ENCODE measurements at regions not wholly inside any gene's neighbourhood (a gene's known extent, or its start where the extent isn't known, plus 50 kb on each side); places are given as distances from the start of the nearest gene placed in this dataset.

- ATAC-seq (ENCODE audit: low FRiP score) (no peak), DNase-seq (ENCODE audit: low spot score) (no peak)
- no peak for TF ChIP-seq CTCF (IDR thresholded peaks at IDR 0.05)
Measured at GRCh38 chr14:76962303-76962660, 66.2 kb downstream of the IRF2BPL start.

GRCh38 chr14:76961631-76962302 lies 66.7 kb downstream of the IRF2BPL start:
- TF ChIP-seq CTCF (IDR thresholded peaks at IDR 0.05), result no peak
- peak; percentile 81 for DNase-seq (ENCODE audit: low spot score)
- peak; percentile 93 for ATAC-seq (ENCODE audit: low FRiP score)

- ATAC-seq (ENCODE audit: low FRiP score), result no peak
- TF ChIP-seq CTCF (IDR thresholded peaks at IDR 0.05), result no peak
- no peak for DNase-seq (ENCODE audit: low spot score)
Measured at GRCh38 chr14:76958980-76959710, 69.4 kb downstream of the IRF2BPL start.

- no peak for ATAC-seq (ENCODE audit: low FRiP score)
- DNase-seq (ENCODE audit: low spot score), result no peak
- TF ChIP-seq CTCF (IDR thresholded peaks at IDR 0.05), result no peak
Measured at GRCh38 chr14:76958020-76958979, 70.2 kb downstream of the IRF2BPL start.

- ATAC-seq (ENCODE audit: low FRiP score) (no peak), DNase-seq (ENCODE audit: low spot score) (no peak)
- TF ChIP-seq CTCF (IDR thresholded peaks at IDR 0.05), result no peak
Measured at GRCh38 chr14:76957224-76957891, 71.2 kb downstream of the IRF2BPL start.

GRCh38 chr14:76956316-76957090 lies 72.0 kb downstream of the IRF2BPL start:
- ATAC-seq (ENCODE audit: low FRiP score) (peak; percentile 66), DNase-seq (ENCODE audit: low spot score) (peak; percentile 82)
- no peak for TF ChIP-seq CTCF (IDR thresholded peaks at IDR 0.05)

All from omental fat pad (tissue), 3 donors.